ENCODE measurements at regions not wholly inside any gene's neighbourhood (a gene's known extent, or its start where the extent isn't known, plus 50 kb on each side); places are given as distances from the start of the nearest gene placed in this dataset.

- TF ChIP-seq BACH2 (CRISPR knock-in tag; IDR thresholded peaks at IDR 0.05; ENCODE audit: borderline replicate concordance) (no peak), ZNF8 (CRISPR knock-in tag; IDR thresholded peaks at IDR 0.05) (no peak), ZNF70 (CRISPR knock-in tag; IDR thresholded peaks at IDR 0.05) (no peak), ZFP30 (CRISPR knock-in tag; IDR thresholded peaks at IDR 0.05) (no peak), PATZ1 (CRISPR knock-in tag; IDR thresholded peaks at IDR 0.05; ENCODE audit: borderline replicate concordance) (no peak), POU6F1 (CRISPR knock-in tag; IDR thresholded peaks at IDR 0.05; ENCODE audit: borderline replicate concordance, low read depth) (no peak)
Observed at GRCh38 chr16:88296437-88297177, 86.2 kb upstream of the ZNF469 start (continued).

GRCh38 chr16:88297178-88297720 lies 85.5 kb upstream of the ZNF469 start:
- TF ChIP-seq POU6F1 (CRISPR knock-in tag; IDR thresholded peaks at IDR 0.05; ENCODE audit: borderline replicate concordance, low read depth) (no peak), ZC3H10 (CRISPR knock-in tag; IDR thresholded peaks at IDR 0.05) (no peak), ZNF70 (CRISPR knock-in tag; IDR thresholded peaks at IDR 0.05) (no peak), BACH2 (CRISPR knock-in tag; IDR thresholded peaks at IDR 0.05; ENCODE audit: borderline replicate concordance) (no peak), CSDC2 (CRISPR knock-in tag; IDR thresholded peaks at IDR 0.05) (no peak), SNAI2 (CRISPR knock-in tag; IDR thresholded peaks at IDR 0.05) (no peak), ZFP30 (CRISPR knock-in tag; IDR thresholded peaks at IDR 0.05) (no peak)
- ATAC-seq, result no peak

- peak; percentile 28; the same call in 2 of the 3 replicates for ATAC-seq
- TF ChIP-seq SNAI2 (CRISPR knock-in tag; IDR thresholded peaks at IDR 0.05), result no peak
- TF ChIP-seq ZFP3 (CRISPR knock-in tag; IDR thresholded peaks at IDR 0.05), result no peak
- no peak for TF ChIP-seq GLIS3 (CRISPR knock-in tag; IDR thresholded peaks at IDR 0.05)
- no peak for TF ChIP-seq CREB5 (CRISPR knock-in tag; IDR thresholded peaks at IDR 0.05; ENCODE audit: low read depth)
- TF ChIP-seq CSDC2 (CRISPR knock-in tag; IDR thresholded peaks at IDR 0.05), result no peak
- TF ChIP-seq PPARA (CRISPR knock-in tag; IDR thresholded peaks at IDR 0.05; ENCODE audit: borderline replicate concordance), result no peak
- TF ChIP-seq ZFP30 (CRISPR knock-in tag; IDR thresholded peaks at IDR 0.05), result no peak
- TF ChIP-seq ISL1 (CRISPR knock-in tag; IDR thresholded peaks at IDR 0.05), result no peak
- no peak for TF ChIP-seq ZNF8 (CRISPR knock-in tag; IDR thresholded peaks at IDR 0.05)
- TF ChIP-seq BACH2 (CRISPR knock-in tag; IDR thresholded peaks at IDR 0.05; ENCODE audit: borderline replicate concordance), result no peak
- no peak for TF ChIP-seq POU6F1 (CRISPR knock-in tag; IDR thresholded peaks at IDR 0.05; ENCODE audit: borderline replicate concordance, low read depth)
- no peak for TF ChIP-seq ZC3H10 (CRISPR knock-in tag; IDR thresholded peaks at IDR 0.05)
- no peak for TF ChIP-seq ZNF565 (CRISPR knock-in tag; conservative IDR thresholded peaks at IDR 0.05; ENCODE audit: low read depth)
- no peak for TF ChIP-seq PATZ1 (CRISPR knock-in tag; IDR thresholded peaks at IDR 0.05; ENCODE audit: borderline replicate concordance)
- TF ChIP-seq ARNTL (CRISPR knock-in tag; IDR thresholded peaks at IDR 0.05; ENCODE audit: borderline replicate concordance, low read depth), result no peak
- TF ChIP-seq TSHZ2 (CRISPR knock-in tag; IDR thresholded peaks at IDR 0.05), result no peak
- TF ChIP-seq OSR1 (CRISPR knock-in tag; IDR thresholded peaks at IDR 0.05), result no peak
- TF ChIP-seq ZNF70 (CRISPR knock-in tag; IDR thresholded peaks at IDR 0.05), result no peak
- no peak for TF ChIP-seq CSRNP3 (CRISPR knock-in tag; IDR thresholded peaks at IDR 0.05)
Observed at GRCh38 chr16:88298181-88298832, 84.5 kb upstream of the ZNF469 start.
